HUES48 (cell line): ENCODE measurements at regions not wholly inside any gene's neighbourhood (a gene's known extent, or its start where the extent isn't known, plus 50 kb on each side); places are given as distances from the start of the nearest gene placed in this dataset.

ENCODE experiments used
- H3K27ac ChIP-seq: one replicate; pipeline ENCODE4 v1.7.0; 2013; ENCODE audit warnings: low read depth, low read length, inconsistent platforms
- H3K27me3 ChIP-seq: 2 replicates; pipeline ENCODE4 v1.6.1; 2013; ENCODE audit warnings: mild to moderate bottlenecking, low read length; ENCODE audit not compliant: control insufficient read depth, insufficient read depth
- H3K36me3 ChIP-seq: 2 replicates; pipeline ENCODE4 v1.6.1; 2013; ENCODE audit warnings: low read length; ENCODE audit not compliant: control insufficient read depth, insufficient read depth
- H3K4me1 ChIP-seq: 2 replicates; pipeline ENCODE4 v1.6.1; 2013; ENCODE audit warnings: mild to moderate bottlenecking, low read length; ENCODE audit not compliant: control insufficient read depth, insufficient read depth
- H3K4me3 ChIP-seq: 2 replicates; pipeline ENCODE4 v1.5.1; 2013; ENCODE audit warnings: mild to moderate bottlenecking, low read depth, low read length
- H3K9ac ChIP-seq: 2 replicates; pipeline ENCODE4 v1.6.1; 2013; ENCODE audit warnings: mild to moderate bottlenecking, low read depth, low read length, moderate library complexity
- H3K9me3 ChIP-seq: 2 replicates; pipeline ENCODE4 v1.6.1; 2013; ENCODE audit warnings: low read length; ENCODE audit not compliant: control insufficient read depth, insufficient read depth

GRCh38 chr10:6356280-6356793 lies 153.6 kb downstream of the PFKFB3 start:
- H3K9me3 ChIP-seq: peaks cover 14% of the 10 kb centered on the region
- no peak overlapping the region for H3K4me3 ChIP-seq
- no peaks in the 10 kb centered on the region for H3K4me1 ChIP-seq
- no peaks in the 10 kb centered on the region for H3K27me3 ChIP-seq
- H3K36me3 ChIP-seq: no peaks in the 10 kb centered on the region
- no peak overlapping the region for H3K9ac ChIP-seq
- no peak overlapping the region for H3K27ac ChIP-seq

GRCh38 chr10:6361869-6362268 lies 159.1 kb downstream of the PFKFB3 start:
- H3K4me3 ChIP-seq: no peak overlapping the region
- no peaks in the 10 kb centered on the region for H3K27me3 ChIP-seq
- H3K4me1 ChIP-seq: peaks cover 21% of the 10 kb centered on the region
- no peak overlapping the region for H3K9ac ChIP-seq
- no peak overlapping the region for H3K27ac ChIP-seq
- H3K36me3 ChIP-seq: no peaks in the 10 kb centered on the region
- peaks cover 8% of the 10 kb centered on the region; the same call in 1 of the 2 replicates for H3K9me3 ChIP-seq

- H3K4me1 ChIP-seq: peaks cover 23% of the 10 kb centered on the region
- H3K27ac ChIP-seq: no peak overlapping the region
- H3K9ac ChIP-seq: no peak overlapping the region
- no peaks in the 10 kb centered on the region for H3K27me3 ChIP-seq
- H3K36me3 ChIP-seq: no peaks in the 10 kb centered on the region
- H3K4me3 ChIP-seq: no peak overlapping the region
- peaks cover 7% of the 10 kb centered on the region; the same call in 1 of the 2 replicates for H3K9me3 ChIP-seq
Observed at GRCh38 chr10:6362879-6363278, 160.1 kb downstream of the PFKFB3 start.

GRCh38 chr10:6363511-6363910 lies 160.8 kb downstream of the PFKFB3 start:
- Histone ChIP-seq H3K4me1 (peaks cover 27% of the 10 kb centered on the region), H3K27ac (no peak overlapping the region), H3K9ac (no peak overlapping the region), H3K27me3 (no peaks in the 10 kb centered on the region), H3K36me3 (no peaks in the 10 kb centered on the region), H3K4me3 (no peak overlapping the region), H3K9me3 (peaks cover 4% of the 10 kb centered on the region; the same call in 1 of the 2 replicates)

GRCh38 chr10:6364283-6364682 lies 161.6 kb downstream of the PFKFB3 start:
- no peak overlapping the region for H3K27ac ChIP-seq
- no peaks in the 10 kb centered on the region for H3K36me3 ChIP-seq
- no peak overlapping the region for H3K9ac ChIP-seq
- H3K4me3 ChIP-seq: no peak overlapping the region
- peaks cover 27% of the 10 kb centered on the region for H3K4me1 ChIP-seq
- no peaks in the 10 kb centered on the region for H3K27me3 ChIP-seq
- H3K9me3 ChIP-seq: peaks cover 4% of the 10 kb centered on the region; the same call in 1 of the 2 replicates

GRCh38 chr10:6364893-6365292 lies 162.2 kb downstream of the PFKFB3 start:
- Histone ChIP-seq H3K4me3 (no peak overlapping the region), H3K27ac (peak overlapping the region; percentile 22), H3K27me3 (no peaks in the 10 kb centered on the region), H3K36me3 (no peaks in the 10 kb centered on the region), H3K4me1 (peaks cover 27% of the 10 kb centered on the region), H3K9ac (no peak overlapping the region), H3K9me3 (0 out of 2 replicates have a peak, but pooled peaks cover 4% of the 10 kb centered on the region)

- H3K4me1 ChIP-seq: peaks cover 27% of the 10 kb centered on the region
- 0 out of 2 replicates have a peak, but pooled peaks cover under 1% of the 10 kb centered on the region for H3K9me3 ChIP-seq
- H3K4me3 ChIP-seq: no peak overlapping the region; the same call in 1 of the 2 replicates
- H3K9ac ChIP-seq: no peak overlapping the region
- no peaks in the 10 kb centered on the region for H3K36me3 ChIP-seq
- peak overlapping the region; percentile 58 for H3K27ac ChIP-seq
- H3K27me3 ChIP-seq: no peaks in the 10 kb centered on the region
Observed at GRCh38 chr10:6365384-6365783, 162.7 kb downstream of the PFKFB3 start.
